CD4-positive, alpha-beta T cell treated with Interleukin-12 subunit alpha and Interleukin-12 subunit beta, for 1 hour (primary cell): ENCODE measurements at regions not wholly inside any gene's neighbourhood (a gene's known extent, or its start where the extent isn't known, plus 50 kb on each side); places are given as distances from the start of the nearest gene placed in this dataset.
"Not testable (repeated sequence)": the region's sequence is repeated elsewhere in the genome, so short reads cannot be mapped to it uniquely, and the experiment has no call there.

Experiments
- DNase-seq: peaks from one replicate; pipeline ENCODE4 v3.0.0-alpha.2; 2020

DNA sequence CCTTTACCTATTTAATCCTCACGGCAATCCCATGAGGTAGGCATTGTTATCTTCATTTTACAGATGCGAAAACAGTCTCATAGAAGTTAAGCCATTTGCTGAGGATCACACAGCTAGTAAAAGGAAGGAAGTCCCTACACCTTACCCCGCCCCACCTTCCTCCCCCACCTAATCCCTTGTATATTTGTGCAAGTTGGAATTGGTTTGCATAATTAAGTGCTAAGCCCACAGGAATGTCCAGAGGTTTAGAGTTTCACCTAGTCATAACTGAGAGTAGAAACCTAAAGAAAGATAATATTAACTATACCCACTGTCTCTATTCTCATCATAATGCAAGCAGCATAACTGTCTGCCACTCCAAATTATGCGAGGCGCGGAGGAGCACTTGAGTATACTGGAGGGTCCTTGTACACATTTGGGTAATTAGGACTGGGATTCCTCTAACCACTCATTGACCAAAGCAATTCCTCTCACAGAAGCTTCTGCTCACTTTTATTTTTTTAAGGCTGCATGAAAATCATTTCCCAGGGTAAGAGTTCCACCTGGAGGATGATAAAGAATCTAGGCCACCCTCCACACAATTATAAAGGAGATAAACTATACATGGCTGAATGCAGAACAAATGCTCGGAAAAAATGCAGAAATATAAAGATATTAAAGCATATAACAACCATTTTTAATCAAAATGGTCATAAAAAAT lies 199.9 kb downstream of the FAM181B start:
- DNase-seq: no peak

DNA sequence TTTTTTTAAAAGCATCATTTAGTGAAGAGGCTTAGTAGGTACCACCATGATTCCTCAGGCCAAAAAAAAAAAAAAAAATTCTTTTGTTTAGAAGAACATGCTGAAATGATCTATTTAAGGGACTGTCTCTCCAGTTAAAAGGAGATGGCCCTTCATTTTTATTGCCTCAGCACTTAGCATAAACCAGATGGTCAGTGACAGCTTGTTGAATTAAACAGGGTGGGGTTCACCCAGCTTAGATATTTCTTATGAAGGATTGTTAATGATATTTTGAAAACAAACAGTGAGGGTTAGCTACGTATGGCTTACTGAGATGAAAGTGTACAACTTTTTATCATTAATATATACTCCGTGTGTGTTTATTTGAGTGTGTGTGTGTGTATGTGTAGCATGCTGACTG lies 203.7 kb downstream of the FAM181B start:
- no peak for DNase-seq

DNA sequence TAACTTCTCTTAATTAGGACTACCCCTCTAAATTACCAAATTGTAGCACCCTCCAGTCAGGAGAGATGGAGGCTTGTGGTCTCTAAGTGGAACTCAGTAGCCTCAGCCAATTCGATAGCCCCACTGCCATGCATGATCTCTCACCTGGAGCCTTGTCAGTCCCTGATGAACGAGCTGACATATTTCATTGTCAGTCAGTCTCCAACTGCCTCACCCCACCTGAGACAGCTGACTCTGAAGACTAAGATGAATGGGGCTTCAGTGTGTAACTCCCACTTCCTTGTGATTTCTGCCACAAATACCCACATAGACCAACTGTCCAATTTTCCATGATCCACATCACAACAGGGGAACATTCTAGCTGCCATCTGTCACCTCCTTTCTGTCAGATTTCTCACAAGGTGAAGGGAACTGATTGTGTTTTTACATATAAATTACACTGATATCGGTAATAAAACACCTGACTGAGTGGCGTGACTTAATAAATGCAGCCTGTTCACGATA lies 206.5 kb downstream of the FAM181B start:
- no peak for DNase-seq

- DNase-seq: no peak
Measured at GRCh38 chr11:82523141-82523540, 210.5 kb downstream of the FAM181B start.

- DNase-seq: no peak
Measured at GRCh38 chr11:82521427-82521826, 212.2 kb downstream of the FAM181B start.

- DNase-seq: no peak
Measured at GRCh38 chr11:82507288-82507687, 226.4 kb downstream of the FAM181B start.

- no peak for DNase-seq
Measured at GRCh38 chr11:82505379-82505778, 228.3 kb downstream of the FAM181B start.

GRCh38 chr11:82501174-82501573 lies 232.5 kb downstream of the FAM181B start:
- DNase-seq: not testable (repeated sequence)

GRCh38 chr11:82494988-82495432 lies 238.7 kb downstream of the FAM181B start:
- no peak for DNase-seq

- DNase-seq: no peak
Measured at GRCh38 chr11:82474876-82475275, 258.8 kb downstream of the FAM181B start.

DNA sequence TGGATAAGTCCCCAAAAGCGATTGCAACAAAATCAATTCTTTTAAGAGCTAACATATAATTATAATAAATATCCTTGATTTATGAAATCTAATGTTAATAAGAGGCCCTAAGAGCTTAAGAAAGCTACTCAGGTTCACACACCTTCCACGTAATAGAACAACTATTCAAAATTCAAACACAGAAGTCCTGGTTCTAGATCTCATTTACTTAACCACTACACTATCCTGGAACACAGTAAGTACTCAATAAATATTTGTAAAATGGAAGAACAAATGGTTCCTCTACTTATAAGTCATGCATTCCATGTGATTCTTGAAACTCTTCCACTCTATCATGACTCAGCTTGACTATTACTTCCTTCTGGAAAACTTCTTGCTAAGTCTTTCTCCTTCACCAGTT lies 268.2 kb downstream of the FAM181B start:
- DNase-seq: no peak

DNA sequence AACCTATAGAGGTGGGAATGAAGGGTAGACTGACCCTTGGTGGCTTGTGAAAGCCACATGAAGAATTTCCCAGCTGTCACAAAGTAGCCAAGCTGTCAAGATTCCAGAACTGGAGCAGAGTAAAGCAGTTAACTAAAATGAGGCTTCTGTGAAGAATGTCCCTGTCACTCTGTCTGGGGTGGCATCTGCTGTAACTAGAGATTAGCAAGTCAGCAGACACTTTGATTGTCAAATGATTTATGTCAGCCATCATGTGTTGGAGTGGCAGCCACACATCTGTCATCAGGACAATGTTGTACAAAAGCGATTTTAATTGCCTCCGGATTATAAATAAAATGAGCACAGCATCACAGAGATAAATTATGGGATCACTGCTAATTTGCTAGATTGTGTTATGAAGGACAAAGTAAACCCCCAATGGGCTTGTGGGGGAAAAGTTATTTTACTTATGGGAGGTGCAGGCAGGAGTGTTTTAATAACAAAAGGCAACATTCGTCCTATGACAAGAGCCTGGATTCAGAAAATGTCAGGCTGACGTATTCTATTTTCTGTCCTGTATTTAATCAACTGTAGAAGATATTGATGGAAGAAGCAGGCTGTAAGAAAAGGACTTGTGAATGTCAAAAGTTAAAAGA lies 270.9 kb downstream of the FAM181B start:
- no peak for DNase-seq

DNA sequence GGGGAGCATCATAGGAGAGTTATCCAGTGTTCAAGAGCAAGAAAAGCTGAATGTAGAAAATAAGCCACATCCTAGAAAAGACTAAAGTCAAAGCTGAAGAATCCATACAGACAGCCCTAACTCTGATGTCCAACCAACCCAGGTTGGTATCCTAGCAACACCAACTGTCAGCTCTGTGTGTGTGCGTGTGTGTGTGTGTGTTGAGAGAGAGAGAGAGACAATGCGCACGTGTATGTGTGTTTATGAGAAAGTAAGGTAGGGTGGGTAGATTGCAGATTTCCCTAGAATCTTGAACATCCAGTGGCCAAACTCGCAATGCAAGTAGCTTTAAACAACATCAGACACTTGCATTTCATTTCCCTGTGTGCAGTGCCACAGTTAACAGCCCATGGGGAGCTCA lies 274.9 kb downstream of the FAM181B start:
- no peak for DNase-seq

DNA sequence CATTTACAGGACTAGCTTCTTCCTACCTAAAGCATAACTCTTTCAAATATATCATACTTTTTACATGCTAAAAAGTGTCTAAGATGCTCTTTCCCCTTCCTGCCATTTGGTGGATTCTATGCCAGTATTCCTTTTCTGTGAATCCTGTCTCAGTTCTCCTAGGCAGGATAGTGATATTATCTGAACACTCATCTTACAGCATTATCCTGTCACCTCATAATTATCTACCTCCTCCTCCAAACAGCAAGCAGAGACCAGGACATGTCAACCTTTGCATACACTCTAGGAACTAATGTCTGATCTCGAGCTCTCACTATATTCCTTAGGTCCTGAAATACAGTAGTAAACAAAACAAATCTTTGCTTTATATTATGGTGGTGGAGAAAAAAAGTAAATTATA lies 275.5 kb downstream of the FAM181B start:
- DNase-seq: no peak

DNA sequence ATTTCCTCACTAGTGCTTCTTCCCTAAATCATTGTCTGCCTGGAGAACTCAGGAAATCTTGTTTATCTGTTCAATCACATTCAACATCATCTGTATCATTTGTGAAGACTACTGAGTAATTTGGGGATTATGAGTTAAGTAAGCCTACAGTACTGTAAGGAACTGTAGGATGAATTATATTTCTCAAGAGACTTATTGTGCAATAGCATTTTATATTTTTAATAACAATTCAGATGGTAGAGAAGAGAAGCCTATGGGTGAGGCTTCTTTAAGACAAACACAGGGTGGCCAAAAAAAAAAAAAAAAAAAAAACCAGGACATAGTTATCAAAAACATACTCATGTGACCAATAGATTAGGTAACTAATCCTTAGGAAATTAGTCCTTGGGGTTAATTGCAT lies 282.7 kb downstream of the FAM181B start:
- no peak for DNase-seq

DNA sequence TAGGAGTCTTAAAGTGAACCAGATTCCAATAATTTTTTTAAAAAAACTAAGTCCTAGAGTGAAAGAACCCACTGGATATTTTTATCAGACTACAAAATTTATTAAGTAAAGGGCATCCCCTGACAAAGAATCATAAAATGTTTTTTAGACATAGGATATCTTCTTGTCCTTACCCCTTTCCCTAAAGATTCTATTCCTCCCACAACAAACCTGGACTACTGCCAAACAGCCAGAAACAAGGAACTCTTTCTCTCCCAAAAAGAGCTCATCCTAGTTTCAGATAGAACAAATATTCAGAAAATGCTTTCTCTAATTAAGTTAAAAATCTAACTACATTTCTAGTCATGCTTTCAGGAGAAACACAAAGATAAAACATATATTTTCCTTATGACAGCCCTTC lies 327.1 kb downstream of the FAM181B start:
- no peak for DNase-seq

- no peak for DNase-seq
Measured at GRCh38 chr11:82405421-82405820, 328.2 kb downstream of the FAM181B start.

- DNase-seq: no peak
Measured at GRCh38 chr11:82404981-82405380, 328.7 kb downstream of the FAM181B start.

- DNase-seq: no peak
Measured at GRCh38 chr11:82403640-82404305, 329.9 kb downstream of the FAM181B start.

GRCh38 chr11:82398300-82398815 lies 335.3 kb downstream of the FAM181B start:
- no peak for DNase-seq

GRCh38 chr11:82396639-82397038 lies 337.0 kb downstream of the FAM181B start:
- DNase-seq: not testable (repeated sequence)

GRCh38 chr11:82384308-82384707 lies 349.4 kb downstream of the FAM181B start:
- DNase-seq: no peak

GRCh38 chr11:82373781-82374542 lies 359.7 kb downstream of the FAM181B start:
- no peak for DNase-seq
